Left ventricle myocardium inferior (tissue), 1 donor: ENCODE measurements at regions not wholly inside any gene's neighbourhood (a gene's known extent, or its start where the extent isn't known, plus 50 kb on each side); places are given as distances from the start of the nearest gene placed in this dataset.

Experiments
- DNase-seq: peaks from one replicate; pipeline ENCODE4 v3.0.0-alpha.2; 2020
- H3K27ac ChIP-seq: fragments of 200-600 bp; replicated peaks from 2 replicates; pipeline ENCODE4 v1.8.0; 2021
- H3K27me3 ChIP-seq: fragments of 200-600 bp; 2 replicates; pipeline ENCODE4 v1.8.0; 2021; ENCODE audit warnings: low read depth
- H3K36me3 ChIP-seq: fragments of 200-600 bp; 2 replicates; pipeline ENCODE4 v1.8.0; 2021
- H3K4me1 ChIP-seq: fragments of 200-600 bp; 2 replicates; pipeline ENCODE4 v1.8.0; 2021
- H3K4me3 ChIP-seq: fragments of 200-600 bp; 2 replicates; pipeline ENCODE4 v1.8.0; 2021; ENCODE audit warnings: mild to moderate bottlenecking, moderate library complexity
- H3K9me3 ChIP-seq: fragments of 200-600 bp; replicated peaks from 2 replicates; pipeline ENCODE4 v1.8.0; 2021
- intact Hi-C: fragments of 100-400 bp; cut with micrococcal nuclease; formaldehyde crosslinking; loops from one replicate; pipeline ENCODE4 v1.11.0; 2022
- TF ChIP-seq, protein P1 (sequence below): fragments of 200-600 bp; IDR thresholded peaks from 2 replicates; pipeline ENCODE4 v1.8.0; 2021; ENCODE audit warnings: antibody characterized with exemption, mild to moderate bottlenecking, borderline replicate concordance
- donor health status: DM: no; HTN: yes; CAD: no; lungs with severe emphysema.

DNA sequence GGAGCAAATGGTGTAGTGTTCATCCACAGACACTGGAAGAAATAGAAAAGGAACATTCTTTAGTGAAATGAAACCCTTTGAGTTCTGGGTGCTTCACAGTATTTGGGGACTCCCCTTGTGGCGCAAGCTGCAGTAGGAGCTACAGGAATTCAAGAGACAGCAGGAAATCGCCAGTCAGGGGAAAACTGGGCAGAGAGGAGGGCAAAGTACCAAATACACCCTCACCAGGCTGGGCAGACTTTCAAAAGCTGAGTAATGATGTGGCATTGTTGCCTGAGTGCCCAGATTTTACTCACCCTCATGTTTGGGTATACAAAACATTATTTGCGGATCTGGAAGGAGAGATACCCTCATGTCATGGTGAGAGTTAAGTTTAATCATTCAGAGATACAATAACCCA is 97.9 kb downstream of the SOD2 start:
- TF ChIP-seq, protein P1, sequence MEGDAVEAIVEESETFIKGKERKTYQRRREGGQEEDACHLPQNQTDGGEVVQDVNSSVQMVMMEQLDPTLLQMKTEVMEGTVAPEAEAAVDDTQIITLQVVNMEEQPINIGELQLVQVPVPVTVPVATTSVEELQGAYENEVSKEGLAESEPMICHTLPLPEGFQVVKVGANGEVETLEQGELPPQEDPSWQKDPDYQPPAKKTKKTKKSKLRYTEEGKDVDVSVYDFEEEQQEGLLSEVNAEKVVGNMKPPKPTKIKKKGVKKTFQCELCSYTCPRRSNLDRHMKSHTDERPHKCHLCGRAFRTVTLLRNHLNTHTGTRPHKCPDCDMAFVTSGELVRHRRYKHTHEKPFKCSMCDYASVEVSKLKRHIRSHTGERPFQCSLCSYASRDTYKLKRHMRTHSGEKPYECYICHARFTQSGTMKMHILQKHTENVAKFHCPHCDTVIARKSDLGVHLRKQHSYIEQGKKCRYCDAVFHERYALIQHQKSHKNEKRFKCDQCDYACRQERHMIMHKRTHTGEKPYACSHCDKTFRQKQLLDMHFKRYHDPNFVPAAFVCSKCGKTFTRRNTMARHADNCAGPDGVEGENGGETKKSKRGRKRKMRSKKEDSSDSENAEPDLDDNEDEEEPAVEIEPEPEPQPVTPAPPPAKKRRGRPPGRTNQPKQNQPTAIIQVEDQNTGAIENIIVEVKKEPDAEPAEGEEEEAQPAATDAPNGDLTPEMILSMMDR = no peak
- no peaks in the 10 kb centered on the region for H3K27me3 ChIP-seq
- H3K36me3 ChIP-seq = no peaks in the 10 kb centered on the region
- H3K27ac ChIP-seq = no peak overlapping the region
- no peaks in the 10 kb centered on the region for H3K4me1 ChIP-seq
- DNase-seq = no peak
- H3K4me3 ChIP-seq = no peak overlapping the region
- intact Hi-C loops = no loop called here
- H3K9me3 ChIP-seq = no peaks in the 10 kb centered on the region

GRCh38 chr6:159594750-159595117 is 98.3 kb downstream of the SOD2 start:
- H3K27me3 ChIP-seq = no peaks in the 10 kb centered on the region
- no peak overlapping the region for H3K27ac ChIP-seq
- no peaks in the 10 kb centered on the region for H3K36me3 ChIP-seq
- no peaks in the 10 kb centered on the region for H3K9me3 ChIP-seq
- intact Hi-C loops = no loop called here
- H3K4me3 ChIP-seq = no peak overlapping the region
- DNase-seq = no peak
- TF ChIP-seq, protein P1 = no peak
- H3K4me1 ChIP-seq = no peaks in the 10 kb centered on the region

DNA sequence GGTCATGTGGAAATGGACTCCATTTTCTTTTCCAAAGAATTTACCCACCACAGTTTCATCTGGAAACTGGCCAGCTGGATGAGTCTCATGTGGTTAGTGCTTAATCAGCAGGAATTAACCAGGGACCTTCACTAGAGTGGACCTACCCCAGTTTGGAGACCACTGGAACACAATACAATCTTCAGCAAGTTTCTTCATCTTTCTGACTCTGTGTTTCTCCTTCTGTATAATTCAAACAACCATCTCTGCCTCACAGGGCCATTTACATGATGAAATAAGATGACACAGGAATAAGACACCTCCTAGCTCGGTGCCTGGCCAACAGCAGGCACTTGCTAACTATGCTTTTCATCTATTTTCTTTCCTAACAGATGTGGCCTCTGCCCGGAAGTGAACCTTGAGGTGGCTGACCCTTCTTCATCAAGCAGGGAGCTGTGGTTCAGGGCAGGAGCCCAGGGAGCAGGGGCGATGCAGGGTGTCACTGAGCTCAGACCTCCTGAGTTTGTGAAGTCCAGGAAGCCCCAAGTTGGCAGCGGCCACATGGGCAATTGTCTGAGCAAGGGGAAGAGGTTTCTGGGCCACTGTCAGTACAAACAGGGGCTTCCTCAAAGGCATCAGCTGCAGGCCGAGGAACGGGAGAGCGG is 98.8 kb downstream of the SOD2 start:
- H3K4me1 ChIP-seq = no peaks in the 10 kb centered on the region
- no peak overlapping the region for H3K4me3 ChIP-seq
- no peaks in the 10 kb centered on the region for H3K36me3 ChIP-seq
- intact Hi-C loops = no loop called here
- no peak overlapping the region for H3K27ac ChIP-seq
- TF ChIP-seq, protein P1 = no peak
- H3K9me3 ChIP-seq = no peaks in the 10 kb centered on the region
- DNase-seq = no peak
- H3K27me3 ChIP-seq = no peaks in the 10 kb centered on the region

DNA sequence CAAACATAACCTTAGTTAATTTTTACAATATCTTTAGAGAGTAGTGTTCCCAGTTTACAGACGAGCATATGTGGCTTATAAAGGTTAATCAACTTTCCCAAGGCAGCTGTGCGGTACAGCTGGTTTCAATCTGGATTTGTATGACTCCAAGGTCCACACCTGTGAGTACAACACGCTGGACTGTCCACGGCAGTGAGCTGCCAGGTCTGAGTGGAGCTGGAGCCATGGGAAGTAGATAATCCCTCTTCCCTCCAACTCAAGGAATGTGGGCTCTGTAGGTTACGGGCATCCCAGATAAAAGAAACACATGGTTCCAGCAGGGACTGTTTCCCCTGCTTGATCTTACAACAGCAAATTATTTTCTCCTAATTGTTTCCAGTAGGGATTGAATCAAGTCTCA is 102.2 kb downstream of the SOD2 start:
- TF ChIP-seq, protein P1 = no peak
- peaks cover 4% of the 10 kb centered on the region for H3K9me3 ChIP-seq
- H3K27ac ChIP-seq = no peak overlapping the region
- H3K36me3 ChIP-seq = no peaks in the 10 kb centered on the region
- no peak overlapping the region for H3K4me3 ChIP-seq
- intact Hi-C loops = no loop called here
- H3K27me3 ChIP-seq = no peaks in the 10 kb centered on the region
- H3K4me1 ChIP-seq = no peaks in the 10 kb centered on the region
- DNase-seq = no peak

DNA sequence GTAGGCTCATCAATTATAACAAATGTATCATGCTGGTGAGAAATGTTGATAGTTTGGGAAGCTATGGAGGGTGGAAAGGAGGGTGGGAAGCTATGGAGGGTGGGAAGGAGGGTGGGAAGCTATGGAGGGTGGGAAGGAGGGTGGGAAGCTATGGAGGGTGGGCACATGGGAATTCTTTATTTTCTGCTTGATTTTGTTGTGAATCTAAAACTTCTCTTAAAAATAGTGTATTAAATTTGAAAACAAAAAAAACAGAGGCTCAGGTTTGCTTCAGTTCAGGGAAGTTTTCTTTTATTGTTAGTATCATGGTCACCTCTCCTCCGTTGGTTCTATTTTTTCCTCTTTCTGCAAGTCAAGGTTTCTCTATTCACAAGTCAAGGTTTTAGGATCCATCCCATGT is 106.4 kb downstream of the SOD2 start:
- intact Hi-C loops = no loop called here
- Histone ChIP-seq H3K36me3 (no peaks in the 10 kb centered on the region), H3K27ac (no peak overlapping the region), H3K9me3 (peaks cover 4% of the 10 kb centered on the region), H3K4me1 (no peaks in the 10 kb centered on the region), H3K4me3 (no peak overlapping the region), H3K27me3 (no peaks in the 10 kb centered on the region)
- no peak for DNase-seq
- TF ChIP-seq, protein P1 = no peak

GRCh38 chr6:159582736-159583135 is 110.3 kb downstream of the SOD2 start:
- intact Hi-C loops = no loop called here
- Histone ChIP-seq H3K9me3 (peaks cover 4% of the 10 kb centered on the region), H3K4me1 (no peaks in the 10 kb centered on the region), H3K27me3 (no peaks in the 10 kb centered on the region), H3K36me3 (no peaks in the 10 kb centered on the region), H3K27ac (no peak overlapping the region), H3K4me3 (no peak overlapping the region)
- no peak for DNase-seq
- TF ChIP-seq, protein P1 = no peak
